Coronary artery (tissue), 2 donors: ENCODE measurements at regions not wholly inside any gene's neighbourhood (a gene's known extent, or its start where the extent isn't known, plus 50 kb on each side); places are given as distances from the start of the nearest gene placed in this dataset.

Experiments used
- DNase-seq: peaks from one replicate; pipeline ENCODE4 v3.0.0-alpha.2; 2017; ENCODE audit warnings: low spot score
- H3K27ac ChIP-seq, 2 donors: fragments of 200-600 bp; sonication (generic); one replicate each; pipeline ENCODE4 v1.5.1; 2016 to 2019
- H3K4me3 ChIP-seq: fragments of 200-600 bp; sonication (generic); 2 replicates; pipeline ENCODE4 v1.5.1; 2016; ENCODE audit warnings: mild to moderate bottlenecking, moderate library complexity
- TF ChIP-seq, protein P1 (sequence below): fragments of 200-600 bp; sonication (generic); IDR thresholded peaks from one replicate; pipeline ENCODE4 v1.5.1; 2019; ENCODE audit warnings: antibody characterized with exemption

DNA sequence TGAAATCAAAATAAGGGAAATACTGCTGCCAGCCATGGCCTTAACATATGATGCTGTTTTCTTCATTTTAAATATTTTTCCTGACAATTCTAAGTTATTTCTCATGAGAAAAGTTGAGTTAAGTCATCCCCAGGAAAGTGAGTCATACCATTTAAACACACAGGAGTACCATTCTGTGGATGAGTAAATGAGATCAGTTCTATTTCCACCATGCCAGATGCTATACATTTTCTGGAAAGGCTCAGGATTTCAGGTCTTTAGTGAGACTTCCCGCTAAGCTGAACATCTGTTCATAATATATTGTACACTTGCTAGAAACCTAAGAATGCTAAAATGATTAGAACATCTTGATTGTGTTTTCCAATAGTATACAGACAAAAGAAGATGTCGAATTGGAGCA is 256.2 kb upstream of the MANEA start:
- DNase-seq: no peak
- TF ChIP-seq, protein P1, sequence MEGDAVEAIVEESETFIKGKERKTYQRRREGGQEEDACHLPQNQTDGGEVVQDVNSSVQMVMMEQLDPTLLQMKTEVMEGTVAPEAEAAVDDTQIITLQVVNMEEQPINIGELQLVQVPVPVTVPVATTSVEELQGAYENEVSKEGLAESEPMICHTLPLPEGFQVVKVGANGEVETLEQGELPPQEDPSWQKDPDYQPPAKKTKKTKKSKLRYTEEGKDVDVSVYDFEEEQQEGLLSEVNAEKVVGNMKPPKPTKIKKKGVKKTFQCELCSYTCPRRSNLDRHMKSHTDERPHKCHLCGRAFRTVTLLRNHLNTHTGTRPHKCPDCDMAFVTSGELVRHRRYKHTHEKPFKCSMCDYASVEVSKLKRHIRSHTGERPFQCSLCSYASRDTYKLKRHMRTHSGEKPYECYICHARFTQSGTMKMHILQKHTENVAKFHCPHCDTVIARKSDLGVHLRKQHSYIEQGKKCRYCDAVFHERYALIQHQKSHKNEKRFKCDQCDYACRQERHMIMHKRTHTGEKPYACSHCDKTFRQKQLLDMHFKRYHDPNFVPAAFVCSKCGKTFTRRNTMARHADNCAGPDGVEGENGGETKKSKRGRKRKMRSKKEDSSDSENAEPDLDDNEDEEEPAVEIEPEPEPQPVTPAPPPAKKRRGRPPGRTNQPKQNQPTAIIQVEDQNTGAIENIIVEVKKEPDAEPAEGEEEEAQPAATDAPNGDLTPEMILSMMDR: no peak

DNA sequence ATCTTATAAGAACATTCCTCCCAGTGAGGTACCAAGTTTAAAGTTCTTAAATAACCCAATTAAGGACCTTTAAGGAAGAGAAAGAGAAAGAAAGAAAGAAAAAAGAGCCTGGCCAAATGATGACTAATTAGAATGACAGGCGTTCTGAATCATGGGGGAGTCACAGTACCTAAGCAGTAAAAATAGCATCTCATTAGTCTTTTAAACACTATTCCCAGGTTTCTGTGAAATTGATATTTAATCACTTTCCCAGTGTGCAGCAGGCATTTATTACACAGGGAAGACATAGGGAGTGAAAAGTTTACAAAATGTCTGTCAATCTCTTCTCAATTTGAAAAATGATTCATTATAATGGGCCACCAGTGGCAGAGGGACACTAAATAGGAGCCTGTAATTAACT is 251.4 kb upstream of the MANEA start:
- TF ChIP-seq, protein P1: no peak
- no peak overlapping the region for H3K4me3 ChIP-seq
- H3K27ac ChIP-seq: no peak overlapping the region
- no peak for DNase-seq

More for the DNA sequence above, 256.2 kb upstream of the MANEA start:
- H3K27ac ChIP-seq: no peak overlapping the region
- H3K4me3 ChIP-seq: no peak overlapping the region

DNA sequence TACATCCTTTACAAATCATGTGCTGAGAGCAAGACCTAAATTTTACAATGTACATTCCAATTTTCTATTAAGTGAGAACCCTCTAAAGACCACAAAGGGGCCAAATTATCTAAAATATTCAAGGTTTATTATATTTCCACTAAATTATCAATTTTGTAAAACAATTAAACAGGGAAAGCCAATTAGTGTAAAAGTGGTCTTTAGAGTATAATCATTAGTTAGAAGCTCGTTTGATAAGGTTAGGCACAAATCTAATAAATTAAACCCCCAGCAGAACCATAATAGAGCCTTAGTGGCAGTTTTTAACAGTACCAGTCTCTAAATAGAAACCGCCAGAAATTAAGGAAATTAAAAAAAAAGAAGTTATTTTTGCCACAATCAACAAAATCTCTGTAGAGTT is 249.1 kb upstream of the MANEA start:
- no peak for DNase-seq
- no peak overlapping the region for H3K27ac ChIP-seq
- TF ChIP-seq, protein P1: no peak
- H3K4me3 ChIP-seq: no peak overlapping the region

DNA sequence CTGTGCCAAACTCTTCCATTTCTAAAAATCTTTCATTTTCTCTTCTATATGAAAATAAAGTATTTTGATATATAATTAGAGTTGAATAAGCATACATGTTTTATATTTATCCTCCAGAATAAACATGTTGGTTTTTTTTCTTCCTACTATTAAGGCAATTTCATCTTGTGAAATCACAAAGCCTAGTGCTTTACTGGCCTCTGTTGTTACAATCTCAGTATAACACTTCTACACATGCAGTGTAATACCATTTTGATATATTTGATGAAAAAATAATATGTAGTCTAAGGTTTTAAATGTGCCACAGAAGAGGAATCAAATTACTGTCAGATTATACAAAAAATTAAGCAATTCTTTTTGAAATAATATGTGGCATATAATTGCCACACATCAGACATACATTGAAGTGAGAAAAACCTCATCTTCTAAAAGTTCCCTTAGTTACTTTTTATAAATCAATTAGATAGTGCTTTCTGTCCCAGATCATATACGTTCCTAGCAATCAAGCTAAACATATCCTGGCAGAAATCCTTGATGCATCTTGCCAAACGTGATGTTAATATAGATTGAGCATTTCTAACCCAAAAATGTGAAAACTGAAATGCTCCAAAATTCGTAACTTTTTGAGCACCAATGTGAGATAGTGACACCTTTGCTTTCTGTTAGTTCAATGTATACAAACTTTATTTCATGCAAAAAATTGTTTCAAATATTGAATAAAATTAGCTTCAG is 225.1 kb upstream of the MANEA start:
- TF ChIP-seq, protein P1: no peak
- DNase-seq: no peak
- Histone ChIP-seq H3K4me3 (no peak overlapping the region), H3K27ac (no peak overlapping the region)

DNA sequence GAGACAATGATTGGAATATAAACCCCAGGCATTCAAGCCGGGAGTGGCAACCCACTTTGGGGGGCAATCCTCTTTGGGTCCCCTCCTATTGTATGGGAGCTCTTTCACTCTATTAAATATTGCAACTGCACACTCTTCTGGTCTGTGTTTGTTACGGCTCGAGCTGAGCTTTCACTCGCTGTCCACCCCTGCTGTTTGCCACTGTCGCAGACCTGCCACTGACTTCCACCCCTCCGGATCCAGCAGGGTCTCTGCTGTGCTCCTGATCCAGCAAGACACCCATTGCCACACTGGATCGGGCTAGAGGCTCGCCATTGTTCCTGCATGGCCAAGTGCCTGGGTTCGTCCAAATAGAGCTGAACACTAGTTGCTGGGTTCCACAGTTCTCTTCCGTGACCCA is 222.8 kb upstream of the MANEA start:
- H3K4me3 ChIP-seq: no peak overlapping the region
- no peak for DNase-seq
- TF ChIP-seq, protein P1: no peak

DNA sequence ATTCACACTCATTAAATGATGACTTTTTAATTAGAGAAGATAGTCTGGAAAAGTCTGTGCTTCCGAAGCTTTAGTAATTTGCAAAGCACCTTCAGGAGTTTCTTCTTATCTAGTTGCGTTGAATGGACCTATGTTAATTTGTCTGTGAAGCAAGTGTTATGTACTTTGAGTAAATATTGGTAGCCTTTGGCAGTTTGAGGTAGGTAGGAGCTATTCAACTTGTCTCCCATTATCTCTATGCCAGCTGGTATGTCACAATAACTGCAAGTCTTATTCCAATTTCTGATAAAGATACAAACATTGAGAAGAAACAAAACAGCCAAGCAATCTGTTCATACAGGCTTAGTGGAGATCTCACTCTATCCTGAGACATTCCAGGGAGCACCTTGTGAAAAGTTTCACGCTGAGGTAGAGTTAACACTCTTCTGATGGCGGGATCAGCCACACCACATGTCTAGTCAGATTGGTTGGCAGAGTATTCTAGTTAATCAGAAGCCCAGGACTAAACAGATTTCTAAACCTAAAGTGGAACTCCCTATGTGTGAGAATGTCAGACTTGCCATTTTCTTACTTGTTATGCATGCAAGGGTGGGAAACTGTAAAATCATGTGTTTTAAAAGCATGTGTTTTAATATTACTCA is 219.8 kb upstream of the MANEA start:
- H3K27ac ChIP-seq: no peak overlapping the region
- no peak for DNase-seq
- H3K4me3 ChIP-seq: no peak overlapping the region
- TF ChIP-seq, protein P1: no peak

More for the DNA sequence above, 222.8 kb upstream of the MANEA start:
- H3K27ac ChIP-seq: no peak overlapping the region
